ENCODE measurements at regions not wholly inside any gene's neighbourhood (a gene's known extent, or its start where the extent isn't known, plus 50 kb on each side); places are given as distances from the start of the nearest gene placed in this dataset.

DNA sequence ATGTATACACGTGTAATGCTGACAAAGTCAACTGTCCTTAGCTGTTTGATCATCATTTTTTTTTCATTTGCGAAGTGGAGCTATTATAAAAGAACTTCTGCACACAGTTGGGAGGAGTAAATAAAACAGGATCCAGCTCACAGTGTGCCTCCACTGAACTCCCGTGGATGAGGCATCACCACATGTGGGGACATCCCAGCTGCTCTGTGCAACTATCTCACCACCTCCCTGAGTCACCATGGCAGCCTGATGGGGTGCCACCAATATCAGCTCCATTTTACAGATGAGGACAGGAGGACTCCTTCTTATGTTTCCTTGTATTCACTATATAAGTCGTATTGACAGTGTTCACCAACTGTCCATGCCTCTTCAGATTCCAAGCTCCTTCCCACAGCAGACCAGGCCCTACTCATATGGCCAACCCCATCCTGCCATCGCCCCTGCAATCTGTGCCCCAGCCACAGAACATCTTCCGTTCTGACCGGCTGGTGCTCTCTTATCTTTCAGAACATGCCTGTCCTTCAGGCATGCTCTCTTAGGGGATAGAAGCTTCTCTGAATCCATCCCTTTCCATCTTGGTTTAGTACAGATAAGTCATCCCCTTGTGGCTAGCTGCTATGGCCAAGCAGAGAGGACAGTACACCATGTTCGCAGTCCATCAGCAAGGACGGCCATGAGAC lies 288.1 kb downstream of the RNF144A start:
- no peak overlapping the region for H3K4me2 ChIP-seq (ENCODE audit: low read length)
- no peak overlapping the region for H3K9ac ChIP-seq (ENCODE audit: low read length)
- no peak overlapping the region for H2AFZ ChIP-seq (ENCODE audit: low read depth, low read length)
- no peaks in the 10 kb centered on the region for H3K36me3 ChIP-seq (ENCODE audit: insufficient read depth, low read length)
- H3K9me2 ChIP-seq (ENCODE audit: insufficient read depth, low read length) = no peaks in the 10 kb centered on the region
- H3K9me3 ChIP-seq (ENCODE audit: low read length) = no peaks in the 10 kb centered on the region
- H3K4me3 ChIP-seq (ENCODE audit: low read length) = no peak overlapping the region
- H3K27me3 ChIP-seq (ENCODE audit: insufficient read depth, low read depth, low read length) = no peaks in the 10 kb centered on the region
- H3F3A ChIP-seq (ENCODE audit: insufficient read depth, low read length, poor library complexity, severe bottlenecking) = no peaks in the 10 kb centered on the region
- TF ChIP-seq MXI1 (conservative IDR thresholded peaks at IDR 0.05; ENCODE audit: poor library complexity, severe bottlenecking) (no peak), RAD21 (conservative IDR thresholded peaks at IDR 0.05) (no peak), EZH2 (IDR thresholded peaks at IDR 0.05; ENCODE audit: borderline replicate concordance, insufficient read depth, low read length, poor library complexity, severe bottlenecking) (no peak), EP300 (conservative IDR thresholded peaks at IDR 0.05; ENCODE audit: poor library complexity, severe bottlenecking) (no peak), SMC3 (conservative IDR thresholded peaks at IDR 0.05; ENCODE audit: poor library complexity) (no peak), TAF1 (IDR thresholded peaks at IDR 0.05; ENCODE audit: low read depth) (no peak), POLR2AphosphoS5 (IDR thresholded peaks at IDR 0.05) (no peak)
- TF ChIP-seq, protein P1, sequence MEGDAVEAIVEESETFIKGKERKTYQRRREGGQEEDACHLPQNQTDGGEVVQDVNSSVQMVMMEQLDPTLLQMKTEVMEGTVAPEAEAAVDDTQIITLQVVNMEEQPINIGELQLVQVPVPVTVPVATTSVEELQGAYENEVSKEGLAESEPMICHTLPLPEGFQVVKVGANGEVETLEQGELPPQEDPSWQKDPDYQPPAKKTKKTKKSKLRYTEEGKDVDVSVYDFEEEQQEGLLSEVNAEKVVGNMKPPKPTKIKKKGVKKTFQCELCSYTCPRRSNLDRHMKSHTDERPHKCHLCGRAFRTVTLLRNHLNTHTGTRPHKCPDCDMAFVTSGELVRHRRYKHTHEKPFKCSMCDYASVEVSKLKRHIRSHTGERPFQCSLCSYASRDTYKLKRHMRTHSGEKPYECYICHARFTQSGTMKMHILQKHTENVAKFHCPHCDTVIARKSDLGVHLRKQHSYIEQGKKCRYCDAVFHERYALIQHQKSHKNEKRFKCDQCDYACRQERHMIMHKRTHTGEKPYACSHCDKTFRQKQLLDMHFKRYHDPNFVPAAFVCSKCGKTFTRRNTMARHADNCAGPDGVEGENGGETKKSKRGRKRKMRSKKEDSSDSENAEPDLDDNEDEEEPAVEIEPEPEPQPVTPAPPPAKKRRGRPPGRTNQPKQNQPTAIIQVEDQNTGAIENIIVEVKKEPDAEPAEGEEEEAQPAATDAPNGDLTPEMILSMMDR (IDR thresholded peaks at IDR 0.05; ENCODE audit: poor library complexity, severe bottlenecking) = no peak
- TF ChIP-seq, protein P2, sequence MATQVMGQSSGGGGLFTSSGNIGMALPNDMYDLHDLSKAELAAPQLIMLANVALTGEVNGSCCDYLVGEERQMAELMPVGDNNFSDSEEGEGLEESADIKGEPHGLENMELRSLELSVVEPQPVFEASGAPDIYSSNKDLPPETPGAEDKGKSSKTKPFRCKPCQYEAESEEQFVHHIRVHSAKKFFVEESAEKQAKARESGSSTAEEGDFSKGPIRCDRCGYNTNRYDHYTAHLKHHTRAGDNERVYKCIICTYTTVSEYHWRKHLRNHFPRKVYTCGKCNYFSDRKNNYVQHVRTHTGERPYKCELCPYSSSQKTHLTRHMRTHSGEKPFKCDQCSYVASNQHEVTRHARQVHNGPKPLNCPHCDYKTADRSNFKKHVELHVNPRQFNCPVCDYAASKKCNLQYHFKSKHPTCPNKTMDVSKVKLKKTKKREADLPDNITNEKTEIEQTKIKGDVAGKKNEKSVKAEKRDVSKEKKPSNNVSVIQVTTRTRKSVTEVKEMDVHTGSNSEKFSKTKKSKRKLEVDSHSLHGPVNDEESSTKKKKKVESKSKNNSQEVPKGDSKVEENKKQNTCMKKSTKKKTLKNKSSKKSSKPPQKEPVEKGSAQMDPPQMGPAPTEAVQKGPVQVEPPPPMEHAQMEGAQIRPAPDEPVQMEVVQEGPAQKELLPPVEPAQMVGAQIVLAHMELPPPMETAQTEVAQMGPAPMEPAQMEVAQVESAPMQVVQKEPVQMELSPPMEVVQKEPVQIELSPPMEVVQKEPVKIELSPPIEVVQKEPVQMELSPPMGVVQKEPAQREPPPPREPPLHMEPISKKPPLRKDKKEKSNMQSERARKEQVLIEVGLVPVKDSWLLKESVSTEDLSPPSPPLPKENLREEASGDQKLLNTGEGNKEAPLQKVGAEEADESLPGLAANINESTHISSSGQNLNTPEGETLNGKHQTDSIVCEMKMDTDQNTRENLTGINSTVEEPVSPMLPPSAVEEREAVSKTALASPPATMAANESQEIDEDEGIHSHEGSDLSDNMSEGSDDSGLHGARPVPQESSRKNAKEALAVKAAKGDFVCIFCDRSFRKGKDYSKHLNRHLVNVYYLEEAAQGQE (IDR thresholded peaks at IDR 0.05; ENCODE audit: borderline replicate concordance) = no peak
- H3K27ac ChIP-seq (ENCODE audit: low read length) = no peak overlapping the region
- H3K79me2 ChIP-seq (replicated peaks; ENCODE audit: insufficient read depth, low read length) = no peaks in the 10 kb centered on the region
- no peaks in the 10 kb centered on the region for H4K20me1 ChIP-seq (ENCODE audit: insufficient read depth)

DNA sequence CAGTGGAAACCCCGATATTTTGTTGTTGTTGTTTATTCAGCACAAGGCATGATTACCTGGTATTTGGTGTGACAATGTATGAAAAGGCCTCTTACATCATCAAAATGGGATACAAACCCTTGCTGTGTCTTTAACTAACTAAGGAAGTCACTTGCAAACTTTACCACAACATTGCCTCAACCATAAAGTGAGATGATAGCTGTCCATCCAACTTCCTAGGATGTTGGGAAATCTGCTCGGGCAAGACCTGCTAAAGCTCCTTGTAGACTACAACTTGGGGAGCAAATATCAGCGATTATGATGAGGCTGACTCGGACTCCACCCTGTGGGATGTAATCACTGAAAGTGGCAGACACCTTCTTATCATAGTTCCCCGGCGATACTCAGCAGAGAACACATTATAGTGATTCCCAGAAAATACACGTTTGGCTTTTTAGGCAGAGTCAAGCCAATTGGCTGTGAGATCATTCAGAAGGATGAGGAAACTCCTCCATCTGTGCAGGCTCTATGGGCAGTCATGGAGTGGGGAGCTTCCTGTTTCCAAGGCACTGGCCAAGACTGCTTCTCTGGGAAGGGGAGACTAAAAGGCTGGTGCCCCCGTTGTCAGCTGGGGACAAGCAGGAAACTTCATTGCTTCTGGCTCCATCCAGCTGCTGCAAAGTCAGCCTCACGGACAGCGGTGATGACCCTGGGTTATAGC lies 289.0 kb downstream of the RNF144A start:
- Histone ChIP-seq H3K4me2 (ENCODE audit: low read length) (no peak overlapping the region), H3K4me3 (ENCODE audit: low read length) (no peak overlapping the region), H3K27me3 (ENCODE audit: insufficient read depth, low read depth, low read length) (no peaks in the 10 kb centered on the region), H4K20me1 (ENCODE audit: insufficient read depth) (no peaks in the 10 kb centered on the region), H3K9me2 (ENCODE audit: insufficient read depth, low read length) (no peaks in the 10 kb centered on the region), H3K36me3 (ENCODE audit: insufficient read depth, low read length) (no peaks in the 10 kb centered on the region), H3K9me3 (ENCODE audit: low read length) (no peaks in the 10 kb centered on the region), H3K79me2 (replicated peaks; ENCODE audit: insufficient read depth, low read length) (no peaks in the 10 kb centered on the region), H2AFZ (ENCODE audit: low read depth, low read length) (no peak overlapping the region), H3F3A (ENCODE audit: insufficient read depth, low read length, poor library complexity, severe bottlenecking) (no peaks in the 10 kb centered on the region), H3K27ac (ENCODE audit: low read length) (no peak overlapping the region), H3K9ac (ENCODE audit: low read length) (no peak overlapping the region)
- TF ChIP-seq MXI1 (conservative IDR thresholded peaks at IDR 0.05; ENCODE audit: poor library complexity, severe bottlenecking) (no peak), RAD21 (conservative IDR thresholded peaks at IDR 0.05) (no peak), TAF1 (IDR thresholded peaks at IDR 0.05; ENCODE audit: low read depth) (no peak), EP300 (conservative IDR thresholded peaks at IDR 0.05; ENCODE audit: poor library complexity, severe bottlenecking) (no peak), SMC3 (conservative IDR thresholded peaks at IDR 0.05; ENCODE audit: poor library complexity) (no peak), POLR2AphosphoS5 (IDR thresholded peaks at IDR 0.05) (no peak), EZH2 (IDR thresholded peaks at IDR 0.05; ENCODE audit: borderline replicate concordance, insufficient read depth, low read length, poor library complexity, severe bottlenecking) (no peak)
- TF ChIP-seq, protein P1 (IDR thresholded peaks at IDR 0.05; ENCODE audit: poor library complexity, severe bottlenecking) = no peak
- TF ChIP-seq, protein P2 (IDR thresholded peaks at IDR 0.05; ENCODE audit: borderline replicate concordance) = no peak

All from neural cell (in vitro differentiated cells).